Fibroblast of skin of abdomen (primary cell): ENCODE measurements at regions not wholly inside any gene's neighbourhood (a gene's known extent, or its start where the extent isn't known, plus 50 kb on each side); places are given as distances from the start of the nearest gene placed in this dataset.
"Not testable (repeated sequence)": the region's sequence is repeated elsewhere in the genome, so short reads cannot be mapped to it uniquely, and the experiment has no call there.

Experiments
- DNase-seq: peaks from one replicate; pipeline ENCODE4 v3.0.0-alpha.2; 2013

- DNase-seq, result no peak
These were observed 157.4 kb upstream of the TMEM260 start for GRCh38 chr14:56422221-56422620.

- peak; percentile 71 for DNase-seq
These were observed 156.8 kb upstream of the TMEM260 start for GRCh38 chr14:56422703-56423213.

- peak; percentile 9 for DNase-seq
These were observed 156.1 kb upstream of the TMEM260 start for GRCh38 chr14:56423544-56423943.

GRCh38 chr14:56431013-56431412 is 148.6 kb upstream of the TMEM260 start:
- no peak for DNase-seq

- no peak for DNase-seq
These were observed 129.9 kb upstream of the TMEM260 start for GRCh38 chr14:56449670-56450213.

GRCh38 chr14:56452940-56453339 is 126.7 kb upstream of the TMEM260 start:
- DNase-seq, result no peak

GRCh38 chr14:56454680-56455079 is 124.9 kb upstream of the TMEM260 start:
- DNase-seq, result not testable (repeated sequence)

GRCh38 chr14:56460469-56460868 is 119.1 kb upstream of the TMEM260 start:
- no peak for DNase-seq

GRCh38 chr14:56461276-56462275 is 118.0 kb upstream of the TMEM260 start:
- no peak for DNase-seq

- no peak for DNase-seq
These were observed 116.2 kb upstream of the TMEM260 start for GRCh38 chr14:56463271-56463890.

GRCh38 chr14:56471056-56471455 is 108.5 kb upstream of the TMEM260 start:
- no peak for DNase-seq

GRCh38 chr14:56474419-56475022 is 105.1 kb upstream of the TMEM260 start:
- peak; percentile 33 for DNase-seq

GRCh38 chr14:56482310-56482911 is 97.2 kb upstream of the TMEM260 start:
- DNase-seq, result peak; percentile 6

GRCh38 chr14:56487090-56487667 is 92.4 kb upstream of the TMEM260 start:
- peak; percentile 23 for DNase-seq

GRCh38 chr14:56487761-56488160 is 91.8 kb upstream of the TMEM260 start:
- DNase-seq, result peak; percentile 25

GRCh38 chr14:56488306-56488705 is 91.3 kb upstream of the TMEM260 start:
- DNase-seq, result no peak

GRCh38 chr14:56490379-56490778 is 89.2 kb upstream of the TMEM260 start:
- peak; percentile 18 for DNase-seq

- peak; percentile 43 for DNase-seq
These were observed 88.0 kb upstream of the TMEM260 start for GRCh38 chr14:56491299-56492285.

GRCh38 chr14:56494167-56494566 is 85.4 kb upstream of the TMEM260 start:
- DNase-seq, result no peak

- DNase-seq, result no peak
These were observed 81.5 kb upstream of the TMEM260 start for GRCh38 chr14:56498112-56498511.
